ENCODE measurements at regions not wholly inside any gene's neighbourhood (a gene's known extent, or its start where the extent isn't known, plus 50 kb on each side); places are given as distances from the start of the nearest gene placed in this dataset.

DNA sequence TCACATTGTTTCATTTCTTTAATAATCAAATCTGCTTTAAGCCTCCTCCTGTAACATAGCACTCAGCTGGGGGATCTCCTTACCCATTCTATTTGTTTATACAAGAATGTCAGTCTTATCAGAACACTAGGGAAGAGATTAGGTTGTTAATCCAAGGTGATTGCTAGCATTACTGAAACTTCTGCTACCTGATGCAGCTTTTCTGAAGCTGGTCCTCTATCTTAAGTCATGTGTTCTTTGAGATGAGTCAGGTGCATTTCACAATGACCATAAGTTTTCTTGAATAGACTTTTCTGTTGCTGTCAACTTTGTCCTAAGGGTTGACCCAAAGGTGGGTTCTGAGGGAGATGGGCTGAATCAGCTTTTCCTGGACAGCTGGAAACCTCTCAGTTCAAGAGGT is 60.7 kb upstream of the SYNCRIP start:
- no peak for TF ChIP-seq YY1 (IDR thresholded peaks at IDR 0.05; ENCODE audit: low read depth)
- TF ChIP-seq, protein P1, sequence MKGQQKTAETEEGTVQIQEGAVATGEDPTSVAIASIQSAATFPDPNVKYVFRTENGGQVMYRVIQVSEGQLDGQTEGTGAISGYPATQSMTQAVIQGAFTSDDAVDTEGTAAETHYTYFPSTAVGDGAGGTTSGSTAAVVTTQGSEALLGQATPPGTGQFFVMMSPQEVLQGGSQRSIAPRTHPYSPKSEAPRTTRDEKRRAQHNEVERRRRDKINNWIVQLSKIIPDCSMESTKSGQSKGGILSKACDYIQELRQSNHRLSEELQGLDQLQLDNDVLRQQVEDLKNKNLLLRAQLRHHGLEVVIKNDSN (IDR thresholded peaks at IDR 0.05), result no peak
- TF ChIP-seq CEBPB (IDR thresholded peaks at IDR 0.05), result no peak
- TF ChIP-seq EP300 (IDR thresholded peaks at IDR 0.05; ENCODE audit: borderline replicate concordance), result no peak
- TF ChIP-seq NFIC (IDR thresholded peaks at IDR 0.05), result no peak
- no peak for TF ChIP-seq CREB1 (IDR thresholded peaks at IDR 0.05; ENCODE audit: low read depth)
- no peak for TF ChIP-seq RAD21 (IDR thresholded peaks at IDR 0.05; ENCODE audit: low read depth)
- TF ChIP-seq, protein P2, sequence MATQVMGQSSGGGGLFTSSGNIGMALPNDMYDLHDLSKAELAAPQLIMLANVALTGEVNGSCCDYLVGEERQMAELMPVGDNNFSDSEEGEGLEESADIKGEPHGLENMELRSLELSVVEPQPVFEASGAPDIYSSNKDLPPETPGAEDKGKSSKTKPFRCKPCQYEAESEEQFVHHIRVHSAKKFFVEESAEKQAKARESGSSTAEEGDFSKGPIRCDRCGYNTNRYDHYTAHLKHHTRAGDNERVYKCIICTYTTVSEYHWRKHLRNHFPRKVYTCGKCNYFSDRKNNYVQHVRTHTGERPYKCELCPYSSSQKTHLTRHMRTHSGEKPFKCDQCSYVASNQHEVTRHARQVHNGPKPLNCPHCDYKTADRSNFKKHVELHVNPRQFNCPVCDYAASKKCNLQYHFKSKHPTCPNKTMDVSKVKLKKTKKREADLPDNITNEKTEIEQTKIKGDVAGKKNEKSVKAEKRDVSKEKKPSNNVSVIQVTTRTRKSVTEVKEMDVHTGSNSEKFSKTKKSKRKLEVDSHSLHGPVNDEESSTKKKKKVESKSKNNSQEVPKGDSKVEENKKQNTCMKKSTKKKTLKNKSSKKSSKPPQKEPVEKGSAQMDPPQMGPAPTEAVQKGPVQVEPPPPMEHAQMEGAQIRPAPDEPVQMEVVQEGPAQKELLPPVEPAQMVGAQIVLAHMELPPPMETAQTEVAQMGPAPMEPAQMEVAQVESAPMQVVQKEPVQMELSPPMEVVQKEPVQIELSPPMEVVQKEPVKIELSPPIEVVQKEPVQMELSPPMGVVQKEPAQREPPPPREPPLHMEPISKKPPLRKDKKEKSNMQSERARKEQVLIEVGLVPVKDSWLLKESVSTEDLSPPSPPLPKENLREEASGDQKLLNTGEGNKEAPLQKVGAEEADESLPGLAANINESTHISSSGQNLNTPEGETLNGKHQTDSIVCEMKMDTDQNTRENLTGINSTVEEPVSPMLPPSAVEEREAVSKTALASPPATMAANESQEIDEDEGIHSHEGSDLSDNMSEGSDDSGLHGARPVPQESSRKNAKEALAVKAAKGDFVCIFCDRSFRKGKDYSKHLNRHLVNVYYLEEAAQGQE (IDR thresholded peaks at IDR 0.05; ENCODE audit: low read depth), result no peak
- TF ChIP-seq, protein P3, sequence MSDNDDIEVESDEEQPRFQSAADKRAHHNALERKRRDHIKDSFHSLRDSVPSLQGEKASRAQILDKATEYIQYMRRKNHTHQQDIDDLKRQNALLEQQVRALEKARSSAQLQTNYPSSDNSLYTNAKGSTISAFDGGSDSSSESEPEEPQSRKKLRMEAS (IDR thresholded peaks at IDR 0.05), result no peak
